Osteoblast (primary cell): ENCODE measurements at regions not wholly inside any gene's neighbourhood (a gene's known extent, or its start where the extent isn't known, plus 50 kb on each side); places are given as distances from the start of the nearest gene placed in this dataset.

ENCODE experiments used
- DNase-seq: peaks from one replicate; pipeline ENCODE4 v3.0.0; 2011; ENCODE audit warnings: low spot score, mixed read lengths; ENCODE audit not compliant: insufficient read length; ENCODE audit errors: missing footprints
- H2AFZ ChIP-seq: 2 replicates; pipeline ENCODE4 v1.6.0; 2011; ENCODE audit warnings: mild to moderate bottlenecking, low read length
- H3K27ac ChIP-seq: 2 replicates; pipeline ENCODE4 v1.5.1; 2011; ENCODE audit warnings: mild to moderate bottlenecking, low read depth, low read length, moderate library complexity
- H3K27me3 ChIP-seq: 2 replicates; pipeline ENCODE4 v1.6.0; 2012; ENCODE audit warnings: mild to moderate bottlenecking, control low read depth, inconsistent platforms, low read length, moderate library complexity; ENCODE audit not compliant: insufficient read depth
- H3K36me3 ChIP-seq: 2 replicates; pipeline ENCODE4 v1.5.1; 2011; ENCODE audit warnings: mild to moderate bottlenecking, low read length, control low read depth, moderate library complexity; ENCODE audit not compliant: insufficient read depth
- H3K4me1 ChIP-seq: 2 replicates; pipeline ENCODE4 v1.5.1; 2011; ENCODE audit warnings: mild to moderate bottlenecking, low read length, control low read depth, moderate library complexity; ENCODE audit not compliant: insufficient read depth
- H3K4me2 ChIP-seq: 2 replicates; pipeline ENCODE4 v1.6.0; 2011; ENCODE audit warnings: mild to moderate bottlenecking, low read length; ENCODE audit not compliant: insufficient read depth
- H3K4me3 ChIP-seq: fragments of 200-600 bp; sonication (generic); 3 replicates; pipeline ENCODE4 v1.5.1; 2012; ENCODE audit warnings: mild to moderate bottlenecking, low read length, inconsistent platforms; ENCODE audit not compliant: insufficient read depth
- H3K79me2 ChIP-seq: 2 replicates; pipeline ENCODE4 v1.6.0; 2012; ENCODE audit warnings: mild to moderate bottlenecking, low read length, control low read depth, inconsistent platforms; ENCODE audit not compliant: insufficient read depth
- H3K9me3 ChIP-seq: 2 replicates; pipeline ENCODE4 v1.5.1; 2011; ENCODE audit warnings: low read depth, low read length, control low read depth
- H4K20me1 ChIP-seq: 2 replicates; pipeline ENCODE4 v1.6.0; 2012; ENCODE audit warnings: mild to moderate bottlenecking, low read length, control low read depth; ENCODE audit not compliant: insufficient read depth
- CTCF ChIP-seq: IDR thresholded peaks from 2 replicates; pipeline ENCODE4 v1.5.1; 2011; ENCODE audit warnings: mild to moderate bottlenecking, low read depth, low read length, moderate library complexity; ENCODE audit errors: extremely low read depth

DNA sequence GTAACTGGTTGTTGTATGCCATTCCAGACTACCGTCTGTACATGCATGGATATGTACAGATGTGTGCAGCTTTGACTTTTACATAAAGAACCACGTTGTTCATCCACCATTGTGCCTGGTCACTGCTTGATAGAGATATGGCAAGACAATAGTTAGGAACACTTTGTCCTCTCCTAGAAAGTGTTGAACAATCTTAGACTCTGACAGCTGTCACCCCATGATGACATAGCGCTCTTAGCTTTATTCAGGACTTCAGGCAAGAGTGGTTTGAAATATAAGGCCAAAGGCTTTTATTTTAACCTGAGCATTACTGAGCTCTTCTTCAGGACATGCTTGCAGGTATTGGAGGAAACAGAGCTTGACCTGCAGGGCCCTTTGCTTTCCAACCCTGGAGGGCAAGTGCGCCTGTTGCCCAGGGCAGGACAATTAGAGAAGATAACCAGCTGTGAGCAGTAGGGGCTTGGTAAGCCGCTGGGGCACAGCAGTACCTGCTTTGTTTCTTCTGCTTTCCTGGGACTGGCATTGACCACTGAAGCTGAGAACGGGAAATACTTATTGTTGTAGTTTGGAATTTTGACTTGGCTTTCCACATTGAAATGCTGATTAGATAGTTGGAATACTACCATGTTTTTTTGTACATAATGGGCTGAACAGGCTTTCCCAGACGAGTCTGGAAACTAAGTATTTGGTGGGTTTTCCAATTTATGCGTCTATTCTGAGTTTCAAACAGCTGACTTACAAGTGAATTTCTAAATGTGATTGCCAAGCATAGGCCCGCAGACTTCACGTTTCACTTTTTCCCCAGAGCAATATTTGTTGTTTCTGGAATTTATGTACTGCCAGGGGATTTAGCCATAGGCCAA lies 51.1 kb downstream of the GARRE1 start:
- no peaks in the 10 kb centered on the region for H3K27me3 ChIP-seq
- DNase-seq, result no peak

GRCh38 chr19:34306213-34306661 lies 51.9 kb downstream of the GARRE1 start:
- Histone ChIP-seq H3K9me3 (no peaks in the 10 kb centered on the region), H3K27me3 (no peaks in the 10 kb centered on the region), H3K4me3 (no peak overlapping the region), H4K20me1 (peaks cover 8% of the 10 kb centered on the region), H3K36me3 (peaks cover 5% of the 10 kb centered on the region), H3K79me2 (peaks cover 41% of the 10 kb centered on the region), H3K4me2 (no peak overlapping the region), H3K4me1 (no peaks in the 10 kb centered on the region), H2AFZ (no peak overlapping the region), H3K27ac (no peak overlapping the region)
- TF ChIP-seq CTCF, result no peak
- DNase-seq, result no peak

More for the DNA sequence above, 51.1 kb downstream of the GARRE1 start:
- peaks cover 6% of the 10 kb centered on the region for H4K20me1 ChIP-seq
- no peak overlapping the region for H3K27ac ChIP-seq
- peaks cover 13% of the 10 kb centered on the region for H3K36me3 ChIP-seq
- H3K9me3 ChIP-seq, result no peaks in the 10 kb centered on the region
- no peak overlapping the region for H3K4me3 ChIP-seq
- H3K4me2 ChIP-seq, result no peak overlapping the region
- no peaks in the 10 kb centered on the region for H3K4me1 ChIP-seq
- no peak overlapping the region for H2AFZ ChIP-seq
- TF ChIP-seq CTCF, result no peak
- H3K79me2 ChIP-seq, result peaks cover 33% of the 10 kb centered on the region

- no peak for TF ChIP-seq CTCF
- peaks cover 42% of the 10 kb centered on the region for H3K79me2 ChIP-seq
- H3K9me3 ChIP-seq, result no peaks in the 10 kb centered on the region
Observed at GRCh38 chr19:34306824-34307223, 52.5 kb downstream of the GARRE1 start.

More at GRCh38 chr19:34306824-34307223, 52.5 kb downstream of the GARRE1 start:
- Histone ChIP-seq H3K4me3 (no peak overlapping the region), H3K27me3 (no peaks in the 10 kb centered on the region), H3K36me3 (peaks cover 5% of the 10 kb centered on the region), H3K27ac (no peak overlapping the region), H3K4me2 (no peak overlapping the region), H3K4me1 (no peaks in the 10 kb centered on the region), H2AFZ (no peak overlapping the region), H4K20me1 (peaks cover 8% of the 10 kb centered on the region)
- DNase-seq, result peak; percentile 3
